ENCODE measurements at regions not wholly inside any gene's neighbourhood (a gene's known extent, or its start where the extent isn't known, plus 50 kb on each side); places are given as distances from the start of the nearest gene placed in this dataset.

DNA sequence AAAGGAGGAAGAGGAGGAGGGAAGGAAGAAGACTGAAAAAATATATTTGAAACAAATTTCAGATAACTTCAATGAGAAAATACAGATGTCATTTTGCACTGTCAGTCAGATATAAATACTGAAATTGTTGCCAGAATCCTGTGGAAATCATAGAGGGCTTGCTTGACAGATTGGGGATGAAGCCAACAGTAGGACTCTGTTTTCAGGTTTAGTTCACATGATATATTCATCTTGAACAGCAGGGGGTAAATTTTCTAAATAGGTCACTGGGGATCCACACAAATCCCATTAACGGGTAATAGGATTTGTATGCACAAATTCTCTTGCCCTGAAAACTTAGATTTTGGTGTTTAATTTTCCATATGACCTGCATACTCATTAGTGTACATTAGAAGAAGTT lies 103.3 kb upstream of the PCDH18 start:
- TF ChIP-seq POLR2A (IDR thresholded peaks at IDR 0.05): no peak
- TF ChIP-seq, protein P1, sequence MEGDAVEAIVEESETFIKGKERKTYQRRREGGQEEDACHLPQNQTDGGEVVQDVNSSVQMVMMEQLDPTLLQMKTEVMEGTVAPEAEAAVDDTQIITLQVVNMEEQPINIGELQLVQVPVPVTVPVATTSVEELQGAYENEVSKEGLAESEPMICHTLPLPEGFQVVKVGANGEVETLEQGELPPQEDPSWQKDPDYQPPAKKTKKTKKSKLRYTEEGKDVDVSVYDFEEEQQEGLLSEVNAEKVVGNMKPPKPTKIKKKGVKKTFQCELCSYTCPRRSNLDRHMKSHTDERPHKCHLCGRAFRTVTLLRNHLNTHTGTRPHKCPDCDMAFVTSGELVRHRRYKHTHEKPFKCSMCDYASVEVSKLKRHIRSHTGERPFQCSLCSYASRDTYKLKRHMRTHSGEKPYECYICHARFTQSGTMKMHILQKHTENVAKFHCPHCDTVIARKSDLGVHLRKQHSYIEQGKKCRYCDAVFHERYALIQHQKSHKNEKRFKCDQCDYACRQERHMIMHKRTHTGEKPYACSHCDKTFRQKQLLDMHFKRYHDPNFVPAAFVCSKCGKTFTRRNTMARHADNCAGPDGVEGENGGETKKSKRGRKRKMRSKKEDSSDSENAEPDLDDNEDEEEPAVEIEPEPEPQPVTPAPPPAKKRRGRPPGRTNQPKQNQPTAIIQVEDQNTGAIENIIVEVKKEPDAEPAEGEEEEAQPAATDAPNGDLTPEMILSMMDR (IDR thresholded peaks at IDR 0.05): no peak
- DNase-seq (no peak), ATAC-seq (no peak)
- intact Hi-C loops (cut with DNase I): no loop called here
- Histone ChIP-seq H3K36me3 (replicated peaks in 1 of 2; ENCODE audit: insufficient read depth in 1 of 2, low read depth in 2 of 2) (no peaks in the 10 kb centered on the region), H3K27ac (no peak overlapping the region), H3K4me1 (no peaks in the 10 kb centered on the region), H3K27me3 (no peaks in the 10 kb centered on the region), H3K4me3 (no peak overlapping the region), H3K9me3 (no peaks in the 10 kb centered on the region)
- 19 to 20% methylated on average over 1 of the region's 1 CpG for WGBS, 2 donors

DNA sequence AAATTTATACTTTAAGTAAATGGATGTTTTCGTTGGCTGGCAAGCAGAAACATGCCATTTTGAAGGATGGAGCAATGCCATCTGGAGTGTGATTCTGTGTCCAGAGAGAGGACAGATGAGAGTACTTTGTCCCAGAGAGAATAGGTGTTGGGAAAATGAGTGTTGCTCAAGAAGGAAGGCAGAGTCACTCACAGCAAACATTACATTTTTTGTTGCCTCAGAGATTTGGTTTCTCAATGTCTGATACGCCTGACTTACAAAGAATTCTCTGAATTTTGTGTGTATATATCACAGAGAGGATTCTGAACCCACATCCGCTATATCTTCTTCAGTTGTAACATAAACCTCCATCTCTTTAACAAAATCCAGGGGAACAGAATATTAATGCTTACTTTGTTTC lies 102.8 kb upstream of the PCDH18 start:
- Histone ChIP-seq H3K27me3 (no peaks in the 10 kb centered on the region), H3K27ac (no peak overlapping the region), H3K9me3 (no peaks in the 10 kb centered on the region), H3K4me3 (no peak overlapping the region), H3K36me3 (replicated peaks in 1 of 2; ENCODE audit: insufficient read depth in 1 of 2, low read depth in 2 of 2) (no peaks in the 10 kb centered on the region), H3K4me1 (no peaks in the 10 kb centered on the region)
- DNase-seq: no peak
- intact Hi-C loops (cut with DNase I): no loop called here
- TF ChIP-seq POLR2A (IDR thresholded peaks at IDR 0.05): no peak
- TF ChIP-seq, protein P1 (IDR thresholded peaks at IDR 0.05): no peak
- ATAC-seq: no peak
- WGBS, 2 donors: 52 to 55% methylated on average over 3 of the region's 3 CpGs

DNA sequence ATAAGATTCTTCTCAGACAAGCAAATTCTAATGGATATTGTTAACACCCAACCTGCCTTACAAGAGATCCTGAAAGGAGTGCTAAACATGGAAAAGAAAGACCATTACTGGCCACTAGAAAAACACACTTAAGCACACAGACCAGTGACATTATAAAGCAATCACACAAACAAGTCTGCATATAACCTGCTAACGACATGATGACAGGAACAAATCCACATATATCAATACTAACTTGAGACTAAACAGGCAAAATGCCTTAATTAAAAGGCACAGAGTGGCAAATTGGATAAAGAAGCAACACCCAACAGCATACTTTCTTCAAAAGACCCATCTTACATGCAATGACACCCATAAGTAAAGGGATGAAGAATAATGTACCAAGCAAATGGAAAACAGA lies 100.5 kb upstream of the PCDH18 start:
- WGBS, 2 donors: 68 to 74% methylated on average over 1 of the region's 1 CpG
- ATAC-seq (no peak), DNase-seq (no peak)
- Histone ChIP-seq H3K27me3 (no peaks in the 10 kb centered on the region), H3K9me3 (no peaks in the 10 kb centered on the region), H3K4me1 (no peaks in the 10 kb centered on the region), H3K36me3 (replicated peaks in 1 of 2; ENCODE audit: insufficient read depth in 1 of 2, low read depth in 2 of 2) (no peaks in the 10 kb centered on the region), H3K27ac (no peak overlapping the region), H3K4me3 (no peak overlapping the region)
- TF ChIP-seq, protein P1 (IDR thresholded peaks at IDR 0.05): no peak
- no peak for TF ChIP-seq POLR2A (IDR thresholded peaks at IDR 0.05)
- intact Hi-C loops (cut with DNase I): no loop called here

DNA sequence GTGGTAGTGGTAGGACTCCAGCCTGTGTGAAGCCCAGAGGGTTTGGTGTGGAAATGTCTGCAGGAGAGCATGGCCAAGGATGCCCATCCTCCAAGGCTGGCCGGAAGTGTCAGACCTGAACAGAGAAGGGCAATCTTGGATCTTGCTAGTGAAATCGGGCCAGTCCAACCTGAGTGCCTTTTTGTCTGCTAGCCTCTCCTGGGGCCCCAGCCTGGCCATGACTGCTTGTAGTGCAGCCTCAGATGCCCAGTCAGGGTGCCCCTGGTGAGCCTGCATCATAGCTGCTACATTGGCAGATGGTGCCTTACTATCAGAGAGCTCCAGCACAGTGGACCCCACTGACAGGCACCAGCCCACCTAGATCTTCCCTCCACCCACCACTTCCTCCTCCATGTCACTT lies 99.3 kb upstream of the PCDH18 start:
- no peak overlapping the region for H3K27ac ChIP-seq
- no peaks in the 10 kb centered on the region for H3K27me3 ChIP-seq
- 40 to 82% methylated on average over 2 of the region's 2 CpGs for WGBS, 2 donors
- H3K9me3 ChIP-seq: no peaks in the 10 kb centered on the region
- intact Hi-C loops (cut with DNase I): no loop called here
- H3K36me3 ChIP-seq (replicated peaks in 1 of 2; ENCODE audit: insufficient read depth in 1 of 2, low read depth in 2 of 2): no peaks in the 10 kb centered on the region
- TF ChIP-seq, protein P1 (IDR thresholded peaks at IDR 0.05): no peak
- TF ChIP-seq POLR2A (IDR thresholded peaks at IDR 0.05): no peak
- no peaks in the 10 kb centered on the region for H3K4me1 ChIP-seq
- no peak for ATAC-seq
- H3K4me3 ChIP-seq: no peak overlapping the region
- DNase-seq: no peak

DNA sequence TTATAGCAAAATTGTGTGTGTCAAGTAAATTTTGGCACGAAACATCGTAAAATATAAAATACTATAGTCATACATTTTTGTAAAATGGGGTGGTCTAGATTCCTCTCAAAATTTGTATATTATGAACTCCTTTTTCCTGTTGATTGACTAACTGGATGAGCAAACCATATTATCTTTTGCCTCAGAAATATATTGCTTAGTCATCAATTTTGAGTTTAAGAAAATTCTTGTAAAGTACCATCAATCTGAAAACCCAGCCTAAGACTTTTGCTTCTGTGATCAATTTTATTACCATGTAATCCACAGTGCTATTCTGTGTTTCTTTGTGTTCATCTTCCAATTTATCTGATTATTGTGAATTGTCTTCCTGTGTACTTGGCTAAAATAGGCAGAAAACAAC lies 98.0 kb upstream of the PCDH18 start:
- H3K27ac ChIP-seq: no peak overlapping the region
- no peaks in the 10 kb centered on the region for H3K4me1 ChIP-seq
- ATAC-seq (no peak), DNase-seq (no peak)
- no peaks in the 10 kb centered on the region for H3K36me3 ChIP-seq (replicated peaks in 1 of 2; ENCODE audit: insufficient read depth in 1 of 2, low read depth in 2 of 2)
- no peaks in the 10 kb centered on the region for H3K9me3 ChIP-seq
- H3K4me3 ChIP-seq: no peak overlapping the region
- intact Hi-C loops (cut with DNase I): no loop called here
- 86 to 91% methylated on average over 2 of the region's 2 CpGs for WGBS, 2 donors
- TF ChIP-seq POLR2A (IDR thresholded peaks at IDR 0.05): no peak
- TF ChIP-seq, protein P1 (IDR thresholded peaks at IDR 0.05): no peak
- H3K27me3 ChIP-seq: no peaks in the 10 kb centered on the region

All from body of pancreas (tissue), 4 donors.